Fibroblast of lung (primary cell): ENCODE measurements at regions not wholly inside any gene's neighbourhood (a gene's known extent, or its start where the extent isn't known, plus 50 kb on each side); places are given as distances from the start of the nearest gene placed in this dataset.

Source experiments
- DNase-seq, 2 donors: peaks; one replicate each; pipeline versions ENCODE4 v3.0.0 to v3.0.0-alpha.2; 2010; ENCODE audit warnings: low read depth in 2 of 2
- H2AFZ ChIP-seq: 2 replicates; pipeline ENCODE4 v1.5.1; 2012; ENCODE audit warnings: low read length, control low read depth, inconsistent platforms
- H3K27ac ChIP-seq: 2 replicates; pipeline ENCODE4 v1.5.1; 2011; ENCODE audit warnings: low read length, control low read depth; ENCODE audit not compliant: insufficient read depth
- H3K27me3 ChIP-seq: 2 replicates; pipeline ENCODE4 v1.5.1; 2011; ENCODE audit warnings: mild to moderate bottlenecking, low read length; ENCODE audit not compliant: control insufficient read depth, insufficient read depth
- H3K36me3 ChIP-seq: 2 replicates; pipeline ENCODE4 v1.5.1; 2011; ENCODE audit warnings: low read length; ENCODE audit not compliant: control insufficient read depth, insufficient read depth
- H3K4me1 ChIP-seq: 2 replicates; pipeline ENCODE4 v1.5.1; 2011; ENCODE audit warnings: low read length; ENCODE audit not compliant: control insufficient read depth, insufficient read depth; ENCODE audit errors: extremely low read depth
- H3K4me2 ChIP-seq: 2 replicates; pipeline ENCODE4 v1.5.1; 2011; ENCODE audit warnings: low read length, control low read depth; ENCODE audit not compliant: insufficient read depth; ENCODE audit errors: extremely low read depth
- H3K4me3 ChIP-seq, 4 experiments: fragments of 200-600 bp in 1 of 4; sonication (generic) in 1 of 4; replicated peaks in 1 of 4; 2 replicates each; pipeline ENCODE4 v1.5.1; 2011 to 2016; ENCODE audit warnings: low read length in 4 of 4, low read depth in 3 of 4, mild to moderate bottlenecking in 3 of 4, control low read depth in 2 of 4, inconsistent platforms in 1 of 4, mixed read lengths in 1 of 4; ENCODE audit not compliant: insufficient read depth in 1 of 4; ENCODE audit errors: control extremely low read depth in 1 of 4
- H3K79me2 ChIP-seq: 2 replicates; pipeline ENCODE4 v1.5.1; 2012; ENCODE audit warnings: mild to moderate bottlenecking, low read length, inconsistent platforms; ENCODE audit not compliant: control insufficient read depth, insufficient read depth
- H3K9ac ChIP-seq: 2 replicates; pipeline ENCODE4 v1.5.1; 2011; ENCODE audit warnings: mild to moderate bottlenecking, low read length, control low read depth; ENCODE audit not compliant: insufficient read depth
- H3K9me3 ChIP-seq: 2 replicates; pipeline ENCODE4 v1.5.1; 2012; ENCODE audit warnings: low read depth, low read length; ENCODE audit not compliant: control insufficient read depth, insufficient read depth
- H4K20me1 ChIP-seq: 2 replicates; pipeline ENCODE4 v1.5.1; 2011; ENCODE audit warnings: low read length; ENCODE audit not compliant: control insufficient read depth, insufficient read depth; ENCODE audit errors: extremely low read depth
- CTCF ChIP-seq, 2 donors: IDR thresholded peaks in 1 of 2; conservative IDR thresholded peaks in 1 of 2; 1 replicate in 1 of 2; 2 replicates in 1 of 2; pipeline ENCODE4 v1.5.1; 2011 to 2012; ENCODE audit warnings: low read length in 2 of 2, control low read depth in 1 of 2, inconsistent platforms in 1 of 2, low read depth in 1 of 2, mild to moderate bottlenecking in 1 of 2
- EZH2 ChIP-seq: IDR thresholded peaks from 2 replicates; pipeline ENCODE4 v1.5.1; 2012; ENCODE audit warnings: low read length, control low read depth, mild to moderate bottlenecking; ENCODE audit errors: missing control alignments

GRCh38 chr1:70616946-70617345 lies 205.9 kb downstream of the CTH start:
- H3K36me3 ChIP-seq, result no peaks in the 10 kb centered on the region
- H3K79me2 ChIP-seq, result no peaks in the 10 kb centered on the region

GRCh38 chr1:70617728-70618127 lies 206.7 kb downstream of the CTH start:
- no peak overlapping the region for H3K4me2 ChIP-seq
- no peak for TF ChIP-seq EZH2
- TF ChIP-seq CTCF (conservative IDR thresholded peaks at IDR 0.05 in 1 of 2, IDR thresholded peaks at IDR 0.05 in 1 of 2; ENCODE audit: low read depth in 1 of 2, low read length in 2 of 2), result no peak
- H3K79me2 ChIP-seq, result no peaks in the 10 kb centered on the region
- no peak overlapping the region for H2AFZ ChIP-seq
- H3K9ac ChIP-seq, result no peak overlapping the region
- H3K36me3 ChIP-seq, result no peaks in the 10 kb centered on the region
- H3K4me1 ChIP-seq, result no peaks in the 10 kb centered on the region
- H3K27me3 ChIP-seq, result no peaks in the 10 kb centered on the region
- H4K20me1 ChIP-seq, result no peaks in the 10 kb centered on the region
- DNase-seq, result no peak
- no peaks in the 10 kb centered on the region for H3K9me3 ChIP-seq
- no peak overlapping the region for H3K4me3 ChIP-seq
- H3K27ac ChIP-seq, result no peak overlapping the region

More at GRCh38 chr1:70616946-70617345, 205.9 kb downstream of the CTH start:
- no peaks in the 10 kb centered on the region for H3K4me1 ChIP-seq
- no peaks in the 10 kb centered on the region for H3K9me3 ChIP-seq
- H2AFZ ChIP-seq, result no peak overlapping the region
- H3K27ac ChIP-seq, result no peak overlapping the region
- no peaks in the 10 kb centered on the region for H3K27me3 ChIP-seq
- no peak for DNase-seq
- H3K4me2 ChIP-seq, result no peak overlapping the region
- H4K20me1 ChIP-seq, result no peaks in the 10 kb centered on the region
- no peak overlapping the region for H3K4me3 ChIP-seq
- H3K9ac ChIP-seq, result no peak overlapping the region
- TF ChIP-seq EZH2 (no peak), CTCF (conservative IDR thresholded peaks at IDR 0.05 in 1 of 2, IDR thresholded peaks at IDR 0.05 in 1 of 2; ENCODE audit: low read depth in 1 of 2, low read length in 2 of 2) (no peak)

- no peak overlapping the region for H3K27ac ChIP-seq
Measured at GRCh38 chr1:70627910-70628309, 216.8 kb downstream of the CTH start.

More at GRCh38 chr1:70627910-70628309, 216.8 kb downstream of the CTH start:
- H4K20me1 ChIP-seq, result no peaks in the 10 kb centered on the region
- H3K79me2 ChIP-seq, result no peaks in the 10 kb centered on the region
- no peaks in the 10 kb centered on the region for H3K9me3 ChIP-seq
- peak in 1 of 2 donors; percentile 1 for DNase-seq
- TF ChIP-seq EZH2 (no peak), CTCF (conservative IDR thresholded peaks at IDR 0.05 in 1 of 2, IDR thresholded peaks at IDR 0.05 in 1 of 2; ENCODE audit: low read depth in 1 of 2, low read length in 2 of 2) (no peak)
- no peaks in the 10 kb centered on the region for H3K36me3 ChIP-seq
- no peak overlapping the region for H3K9ac ChIP-seq
- H2AFZ ChIP-seq, result no peak overlapping the region
- H3K4me3 ChIP-seq, result no peak overlapping the region
- H3K27me3 ChIP-seq, result no peaks in the 10 kb centered on the region
- H3K4me2 ChIP-seq, result no peak overlapping the region
- no peaks in the 10 kb centered on the region for H3K4me1 ChIP-seq
